ENCODE measurements at regions not wholly inside any gene's neighbourhood (a gene's known extent, or its start where the extent isn't known, plus 50 kb on each side); places are given as distances from the start of the nearest gene placed in this dataset.

GRCh38 chr18:52077251-52077983, 262.6 kb upstream of the DCC start:
- Mint-ChIP-seq H3K4me1 (ENCODE audit: unreplicated experiment) (peaks cover 2% of the 10 kb centered on the region), H3K27me3 (ENCODE audit: unreplicated experiment) (peaks cover 2% of the 10 kb centered on the region), H3K4me3 (ENCODE audit: unreplicated experiment) (no peak overlapping the region), H3K36me3 (ENCODE audit: low read depth, unreplicated experiment) (no peaks in the 10 kb centered on the region), H3K9me3 (ENCODE audit: unreplicated experiment) (no peaks in the 10 kb centered on the region), H3K27ac (ENCODE audit: unreplicated experiment) (no peak overlapping the region)
- no peak for TF ChIP-seq CTCF (IDR thresholded peaks at IDR 0.05; ENCODE audit: unreplicated experiment)
- no peak for DNase-seq (ENCODE audit: low spot score)

GRCh38 chr18:52082246-52082645, 257.8 kb upstream of the DCC start:
- Mint-ChIP-seq H3K27ac (ENCODE audit: unreplicated experiment) (no peak overlapping the region), H3K9me3 (ENCODE audit: unreplicated experiment) (no peaks in the 10 kb centered on the region), H3K27me3 (ENCODE audit: unreplicated experiment) (peaks cover 2% of the 10 kb centered on the region), H3K36me3 (ENCODE audit: low read depth, unreplicated experiment) (no peaks in the 10 kb centered on the region), H3K4me1 (ENCODE audit: unreplicated experiment) (peaks cover 3% of the 10 kb centered on the region), H3K4me3 (ENCODE audit: unreplicated experiment) (no peak overlapping the region)
- no peak for TF ChIP-seq CTCF (IDR thresholded peaks at IDR 0.05; ENCODE audit: unreplicated experiment)
- no peak for DNase-seq (ENCODE audit: low spot score)

GRCh38 chr18:52087140-52087539, 252.9 kb upstream of the DCC start:
- no peak for DNase-seq (ENCODE audit: low spot score)
- Mint-ChIP-seq H3K27me3 (ENCODE audit: unreplicated experiment) (peaks cover 1% of the 10 kb centered on the region), H3K36me3 (ENCODE audit: low read depth, unreplicated experiment) (no peaks in the 10 kb centered on the region), H3K9me3 (ENCODE audit: unreplicated experiment) (no peaks in the 10 kb centered on the region), H3K27ac (ENCODE audit: unreplicated experiment) (no peak overlapping the region), H3K4me1 (ENCODE audit: unreplicated experiment) (peaks cover 8% of the 10 kb centered on the region), H3K4me3 (ENCODE audit: unreplicated experiment) (no peak overlapping the region)
- TF ChIP-seq CTCF (IDR thresholded peaks at IDR 0.05; ENCODE audit: unreplicated experiment), result no peak

- TF ChIP-seq CTCF (IDR thresholded peaks at IDR 0.05; ENCODE audit: unreplicated experiment), result no peak
- Mint-ChIP-seq H3K36me3 (ENCODE audit: low read depth, unreplicated experiment) (no peaks in the 10 kb centered on the region), H3K4me3 (ENCODE audit: unreplicated experiment) (no peak overlapping the region), H3K27ac (ENCODE audit: unreplicated experiment) (no peak overlapping the region), H3K4me1 (ENCODE audit: unreplicated experiment) (peaks cover 10% of the 10 kb centered on the region), H3K9me3 (ENCODE audit: unreplicated experiment) (no peaks in the 10 kb centered on the region), H3K27me3 (ENCODE audit: unreplicated experiment) (no peaks in the 10 kb centered on the region)
- no peak for DNase-seq (ENCODE audit: low spot score)
Measured at GRCh38 chr18:52090005-52090404, 250.0 kb upstream of the DCC start.

GRCh38 chr18:52093171-52093570, 246.8 kb upstream of the DCC start:
- peaks cover 2% of the 10 kb centered on the region for H3K4me1 Mint-ChIP-seq (ENCODE audit: unreplicated experiment)
- no peak overlapping the region for H3K27ac Mint-ChIP-seq (ENCODE audit: unreplicated experiment)

More at GRCh38 chr18:52093171-52093570, 246.8 kb upstream of the DCC start:
- H3K27me3 Mint-ChIP-seq (ENCODE audit: unreplicated experiment), result no peaks in the 10 kb centered on the region
- no peak overlapping the region for H3K4me3 Mint-ChIP-seq (ENCODE audit: unreplicated experiment)
- no peak for TF ChIP-seq CTCF (IDR thresholded peaks at IDR 0.05; ENCODE audit: unreplicated experiment)
- H3K9me3 Mint-ChIP-seq (ENCODE audit: unreplicated experiment), result no peaks in the 10 kb centered on the region
- no peaks in the 10 kb centered on the region for H3K36me3 Mint-ChIP-seq (ENCODE audit: low read depth, unreplicated experiment)
- DNase-seq (ENCODE audit: low spot score), result no peak

Measured in endothelial cell (in vitro differentiated cells).